ENCODE measurements at regions not wholly inside any gene's neighbourhood (a gene's known extent, or its start where the extent isn't known, plus 50 kb on each side); places are given as distances from the start of the nearest gene placed in this dataset.

DNA sequence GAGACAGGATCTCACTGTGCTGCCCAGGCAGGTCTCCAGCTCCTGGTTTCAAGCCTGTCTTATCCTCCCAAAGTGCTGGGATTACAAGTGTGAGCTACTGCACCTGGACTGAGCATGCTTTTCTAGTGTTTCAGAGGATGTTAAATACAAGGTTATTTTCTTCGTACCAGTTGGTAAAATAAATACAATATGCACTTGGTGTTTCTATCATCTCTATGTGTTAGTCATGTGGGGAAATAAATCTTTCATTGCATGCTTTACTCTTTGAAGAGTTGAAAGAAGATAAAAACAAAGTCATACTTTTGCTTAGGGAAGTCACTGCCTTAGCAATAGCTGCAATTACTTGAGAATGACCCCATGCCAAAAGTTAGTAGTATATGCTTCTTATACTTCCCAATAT, 162.3 kb downstream of the PCDH7 start:
- Histone ChIP-seq H2BK12ac (ENCODE audit: low read depth, low read length) (no peak overlapping the region), H3K9ac (replicated peaks in 1 of 4; ENCODE audit: extremely low read depth in 1 of 4, low read depth in 3 of 4, low read length in 3 of 4) (no peak overlapping the region), H2BK20ac (ENCODE audit: low read length) (no peak overlapping the region), H3K36me3 (ENCODE audit: control insufficient read depth in 2 of 4, insufficient read depth in 4 of 4, low read length in 3 of 4) (no peaks in the 10 kb centered on the region), H3K23me2 (ENCODE audit: low read depth, low read length) (no peaks in the 10 kb centered on the region), H2AFZ (ENCODE audit: low read length) (no peak overlapping the region), H3K4me2 (ENCODE audit: insufficient read depth in 1 of 2, low read depth in 2 of 2, low read length in 2 of 2) (no peak overlapping the region), H2BK15ac (ENCODE audit: low read length) (no peak overlapping the region), H3K18ac (ENCODE audit: extremely low read depth, low read length) (no peak overlapping the region), H4K5ac (ENCODE audit: insufficient read length, low read depth, low read length) (no peak overlapping the region), H4K91ac (replicated peaks; ENCODE audit: insufficient read length, low read length) (no peak overlapping the region), H3K14ac (ENCODE audit: insufficient read length) (no peak overlapping the region), H3K9me3 (ENCODE audit: insufficient read depth in 2 of 2, low read depth in 1 of 2, low read length in 1 of 2) (no peaks in the 10 kb centered on the region), H2BK5ac (ENCODE audit: low read depth, low read length) (no peak overlapping the region), H3K27ac (ENCODE audit: low read depth, low read length) (no peak overlapping the region), H4K20me1 (replicated peaks in 1 of 2; ENCODE audit: control insufficient read depth in 1 of 2, insufficient read depth in 2 of 2, low read length in 2 of 2) (no peaks in the 10 kb centered on the region), H3K4ac (replicated peaks; ENCODE audit: insufficient read length, low read depth, low read length) (no peak overlapping the region), H4K8ac (ENCODE audit: extremely low read depth, insufficient read depth, low read length) (no peak overlapping the region), H2AK5ac (ENCODE audit: low read depth, low read length) (no peak overlapping the region), H3K27me3 (replicated peaks in 1 of 4; ENCODE audit: control insufficient read depth in 3 of 4, extremely low read depth in 1 of 4, insufficient read depth in 3 of 4, low read length in 3 of 4) (no peaks in the 10 kb centered on the region), H3K56ac (replicated peaks; ENCODE audit: insufficient read length, low read depth, low read length) (no peak overlapping the region), H3K23ac (ENCODE audit: insufficient read length) (no peak overlapping the region), H3K79me1 (ENCODE audit: low read depth, low read length) (no peaks in the 10 kb centered on the region), H3K4me3 (ENCODE audit: extremely low read depth in 1 of 4, insufficient read depth in 2 of 4, low read depth in 3 of 4, low read length in 4 of 4) (no peak overlapping the region), H2BK120ac (replicated peaks; ENCODE audit: low read depth, low read length) (no peak overlapping the region), H3K79me2 (ENCODE audit: control insufficient read depth in 1 of 2, insufficient read depth in 2 of 2, low read length in 2 of 2) (no peaks in the 10 kb centered on the region), H3K4me1 (replicated peaks in 1 of 4; ENCODE audit: control insufficient read depth in 3 of 4, insufficient read depth in 4 of 4, low read length in 3 of 4) (no peaks in the 10 kb centered on the region)
- TF ChIP-seq, protein P1, sequence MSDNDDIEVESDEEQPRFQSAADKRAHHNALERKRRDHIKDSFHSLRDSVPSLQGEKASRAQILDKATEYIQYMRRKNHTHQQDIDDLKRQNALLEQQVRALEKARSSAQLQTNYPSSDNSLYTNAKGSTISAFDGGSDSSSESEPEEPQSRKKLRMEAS (IDR thresholded peaks at IDR 0.05) = no peak
- TF ChIP-seq PHF8 (conservative IDR thresholded peaks at IDR 0.05; ENCODE audit: low read depth, low read length) (no peak), HDAC2 (IDR thresholded peaks at IDR 0.05; ENCODE audit: borderline replicate concordance in 1 of 2, low read depth in 2 of 2, low read length in 2 of 2) (no peak), SUZ12 (IDR thresholded peaks at IDR 0.05; ENCODE audit: low read length) (no peak), NANOG (IDR thresholded peaks at IDR 0.05; ENCODE audit: insufficient read depth, low read depth, low read length, poor library complexity, severe bottlenecking) (no peak), GTF2F1 (IDR thresholded peaks at IDR 0.05; ENCODE audit: borderline replicate concordance, low read depth, low read length) (no peak), CHD2 (IDR thresholded peaks at IDR 0.05; ENCODE audit: low read length) (no peak)
- 86% methylated on average over 1 of the region's 1 CpG; no CpG with 5 or more reads in 1 of the 2 experiments for WGBS, 2 experiments (ENCODE audit: extremely low coverage in 1 of 2, insufficient coverage in 1 of 2, insufficient read length in 1 of 2, insufficient replicate concordance in 2 of 2, low coverage in 1 of 2, low lambda C conversion rate in 2 of 2, missing lambda C conversion rate in 1 of 2)
- ChIA-PET CTCF (ENCODE audit: partially characterized antibody) (interaction anchor here (0.5 kb wide), 1 partner anchor 157 kb away, joined by 3 read pairs; no protein-coding TSS in a partner anchor), POLR2A (ENCODE audit: partially characterized antibody) (no interaction called here)
- FAIRE-seq (no peak), DNase-seq (ENCODE audit: low read depth in 1 of 2, low spot score in 2 of 2) (no peak)
